BLaER1 treated with 17β-estradiol and CSF1 and Interleukin-3, amounts not matched to agents 10 nM and 100 nM (cell line): ENCODE measurements at regions not wholly inside any gene's neighbourhood (a gene's known extent, or its start where the extent isn't known, plus 50 kb on each side); places are given as distances from the start of the nearest gene placed in this dataset.

Experiments
- H3K27ac ChIP-seq, 11 experiments: shearing (Covaris generic); formaldehyde crosslinking; 2 replicates each; pipeline ENCODE4 v1.8.1; 2022
- H3K27me3 ChIP-seq, 11 experiments: shearing (Covaris generic); formaldehyde crosslinking; 2 replicates each; pipeline ENCODE4 v1.8.1; 2022
- H3K36me3 ChIP-seq, 11 experiments: shearing (Covaris generic); formaldehyde crosslinking; 2 replicates each; pipeline ENCODE4 v1.8.1; 2022
- H3K4me1 ChIP-seq, 10 experiments: shearing (Covaris generic); formaldehyde crosslinking; 2 replicates each; pipeline ENCODE4 v1.8.1; 2022
- H3K4me2 ChIP-seq, 11 experiments: shearing (Covaris generic); formaldehyde crosslinking; 2 replicates each; pipeline ENCODE4 v1.8.1; 2022
- H3K4me3 ChIP-seq, 10 experiments: shearing (Covaris generic); formaldehyde crosslinking; 2 replicates each; pipeline ENCODE4 v1.8.1; 2022
- H3K9ac ChIP-seq, 11 experiments: shearing (Covaris generic); formaldehyde crosslinking; 2 replicates each; pipeline ENCODE4 v1.8.1; 2022
- H3K9me3 ChIP-seq, 11 experiments: shearing (Covaris generic); formaldehyde crosslinking; replicated peaks in 1 of 11; 2 replicates each; pipeline ENCODE4 v1.8.1; 2022
- H4K20me1 ChIP-seq, 11 experiments: shearing (Covaris generic); formaldehyde crosslinking; 2 replicates each; pipeline ENCODE4 v1.8.1; 2022
- Cebpa-rat ChIP-seq, 11 experiments: shearing (Covaris generic); IDR thresholded peaks; 2 replicates each; pipeline ENCODE4 v1.8.1; 2022

DNA sequence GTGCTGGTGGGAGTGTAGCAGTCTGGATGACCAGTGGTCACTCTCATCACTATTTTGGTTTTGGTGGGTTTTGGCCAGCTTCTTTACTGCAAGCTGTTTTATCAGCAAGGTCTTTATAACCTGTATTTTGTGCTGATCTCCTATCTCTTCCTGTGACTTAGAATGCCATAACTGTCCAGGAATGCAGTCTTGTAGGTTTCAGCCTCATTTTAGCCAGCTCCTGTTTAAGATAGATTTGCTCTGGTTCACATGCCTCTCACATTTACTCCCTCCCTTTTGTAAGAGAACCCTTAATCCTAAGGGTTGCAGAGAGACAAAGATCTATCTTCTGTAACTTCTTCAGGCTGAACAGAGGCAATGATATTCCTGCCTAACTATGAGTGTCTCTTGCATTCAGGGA, 51.2 kb upstream of the INHBA start:
- no peak for TF ChIP-seq Cebpa-rat (IDR thresholded peaks at IDR 0.05)
- Histone ChIP-seq H3K27ac (no peak overlapping the region), H3K9ac (no peak overlapping the region), H3K36me3 (0 out of 22 replicates have a peak, but pooled peaks cover 0 to 4% (median 0%) of the 10 kb centered on the region in 11 experiments), H3K4me1 (no peaks in the 10 kb centered on the region), H3K9me3 (peaks cover 54 to 73% (median 60%) of the 10 kb centered on the region in 11 experiments), H4K20me1 (no peaks in the 10 kb centered on the region), H3K27me3 (no peaks in the 10 kb centered on the region), H3K4me2 (no peak overlapping the region), H3K4me3 (no peak overlapping the region)
